Ovary (tissue), 7 donors: ENCODE measurements at regions not wholly inside any gene's neighbourhood (a gene's known extent, or its start where the extent isn't known, plus 50 kb on each side); places are given as distances from the start of the nearest gene placed in this dataset.
A peak's percentile ranks its signal among the peaks of the same experiment; 100 is the strongest.
"Not testable (repeated sequence)": the region's sequence is repeated elsewhere in the genome, so short reads cannot be mapped to it uniquely, and the experiment has no call there.

Experiments used
- DNase-seq, 5 donors: peaks; one replicate each; pipeline ENCODE4 v3.0.0-alpha.2; 2019 to 2020
- H3K27ac ChIP-seq, 2 donors: fragments of 200-600 bp; one replicate each; pipeline versions ENCODE4 v1.5.1 to v1.8.0; 2019 to 2022
- H3K27me3 ChIP-seq: fragments of 200-600 bp; one replicate; pipeline ENCODE4 v1.8.0; 2022
- H3K36me3 ChIP-seq: fragments of 200-600 bp; sonication (generic); one replicate; pipeline ENCODE4 v1.5.1; 2019
- H3K4me1 ChIP-seq: one replicate; pipeline ENCODE4 v1.8.1; 2013; ENCODE audit warnings: mild to moderate bottlenecking, moderate library complexity; ENCODE audit not compliant: insufficient read depth
- H3K4me3 ChIP-seq: fragments of 200-600 bp; sonication (generic); one replicate; pipeline ENCODE4 v1.5.1; 2017
- H3K9me3 ChIP-seq, 2 donors: fragments of 200-600 bp in 1 of 2; sonication (generic) in 1 of 2; one replicate each; pipeline versions ENCODE4 v1.5.1 to v1.8.1; 2013 to 2019; ENCODE audit warnings: mild to moderate bottlenecking in 1 of 2, moderate library complexity in 1 of 2
- CTCF ChIP-seq, 3 donors: fragments of 450-650 bp in 2 of 3; fragments of 200-600 bp in 1 of 3; IDR thresholded peaks; one replicate each; pipeline versions ENCODE4 v1.5.1 to v1.8.0; 2016 to 2022; ENCODE audit warnings: antibody characterized with exemption in 3 of 3, mild to moderate bottlenecking in 1 of 3
- EP300 ChIP-seq: sonication (generic); formaldehyde crosslinking; IDR thresholded peaks from one replicate; pipeline ENCODE4 v1.6.1; 2017; ENCODE audit warnings: antibody characterized with exemption
- POLR2A ChIP-seq: fragments of 450-650 bp; IDR thresholded peaks from one replicate; pipeline ENCODE4 v1.6.1; 2017; ENCODE audit warnings: antibody characterized with exemption, mild to moderate bottlenecking, moderate library complexity
- WGBS, 3 donors: extraction: QIAGEN DNeasy Blood & Tissue Kit in 1 of 3; methylation state at CpG; one replicate each; pipeline versions ENCODE4 v1.1.5 to v1.1.7; 2013 to 2017; 5-methylcytosine and 5-hydroxymethylcytosine counted together
- intact Hi-C, 4 donors: fragments of 100-400 bp; cut with DNase I; formaldehyde crosslinking; loops; one replicate each; pipeline versions ENCODE4 v1.11.0 to v1.15.1; 2022 to 2023
- donor health status: DM: no; HTN: no; CAD: no; lungs with moderate emphysema.
- donor health status: DM: no; HTN: no; CAD: no.
- donor health status: Bipolar disorder and iron deficiency.
- donor health status: DM: no; HTN: no; CAD: no.
- donor health status: DM: yes; HTN: yes; CAD: no.

DNA sequence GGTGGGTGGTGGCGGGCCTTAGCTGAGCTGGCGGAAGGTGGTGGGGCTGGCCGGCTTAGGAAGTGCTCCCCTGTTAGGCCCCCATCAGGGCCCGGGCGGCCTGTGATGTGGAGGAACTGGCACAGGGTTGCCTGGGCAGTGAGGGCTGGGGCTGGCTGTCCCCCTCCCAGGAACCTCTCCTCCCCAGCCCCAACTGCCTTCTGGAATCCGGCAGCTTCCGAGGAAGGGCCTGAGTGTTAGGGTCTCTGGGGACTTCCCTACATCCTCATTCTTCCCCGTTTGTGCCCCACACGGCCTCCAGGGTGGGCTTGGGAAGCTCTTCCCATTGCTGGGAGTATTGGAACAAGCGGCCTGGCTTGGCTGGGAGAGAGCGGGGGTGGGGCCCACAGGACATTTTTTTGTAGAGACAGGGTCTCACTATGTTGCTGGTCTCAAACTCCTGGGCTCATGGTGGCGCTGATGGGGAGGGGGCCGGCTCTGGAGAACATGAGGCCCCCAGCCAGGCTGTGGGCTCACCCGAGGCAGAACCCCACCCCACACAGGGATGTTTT is 89.9 kb upstream of the CIBAR2 start:
- H3K27ac ChIP-seq: peak overlapping the region; percentile 65 to 74
- no peaks in the 10 kb centered on the region for H3K27me3 ChIP-seq
- no peaks in the 10 kb centered on the region for H3K36me3 ChIP-seq
- no peak overlapping the region for H3K4me3 ChIP-seq
- TF ChIP-seq CTCF (IDR thresholded peaks at IDR 0.05): no peak
- TF ChIP-seq EP300: no peak
- no peak for TF ChIP-seq POLR2A
- intact Hi-C loops: no loop called here
- peaks cover 66% of the 10 kb centered on the region for H3K4me1 ChIP-seq
- peak in 2 of 5 donors; percentile 62 to 72 for DNase-seq
- no peaks in the 10 kb centered on the region for H3K9me3 ChIP-seq
- 37 to 45% (median 39%) methylated on average over 13 to 14 of the region's 14 CpGs for WGBS, 3 donors

- Histone ChIP-seq H3K4me1 (peaks cover 65% of the 10 kb centered on the region), H3K4me3 (no peak overlapping the region), H3K27me3 (no peaks in the 10 kb centered on the region), H3K9me3 (no peaks in the 10 kb centered on the region), H3K27ac (peak overlapping the region; percentile 65 to 74), H3K36me3 (no peaks in the 10 kb centered on the region)
- intact Hi-C loops: no loop called here
- 27 to 43% (median 34%) methylated on average over 17 to 21 of the region's 21 CpGs for WGBS, 3 donors
- TF ChIP-seq POLR2A (peak; percentile 52), CTCF (IDR thresholded peaks at IDR 0.05) (no peak), EP300 (no peak)
- peak; percentile 93 to 96 (median 95) for DNase-seq
Observed at GRCh38 chr16:85202631-85203461, 90.6 kb upstream of the CIBAR2 start.

- Histone ChIP-seq H3K36me3 (no peaks in the 10 kb centered on the region), H3K9me3 (no peaks in the 10 kb centered on the region), H3K27ac (peak overlapping the region in 1 of 2 donors; percentile 35), H3K4me3 (no peak overlapping the region), H3K27me3 (no peaks in the 10 kb centered on the region), H3K4me1 (peaks cover 59% of the 10 kb centered on the region)
- intact Hi-C loops: no loop called here
- 72 to 87% (median 84%) methylated on average over 5 of the region's 5 CpGs for WGBS, 3 donors
- TF ChIP-seq POLR2A (no peak), EP300 (no peak), CTCF (IDR thresholded peaks at IDR 0.05) (no peak)
- peak in 1 of 5 donors; percentile 20 for DNase-seq
Observed at GRCh38 chr16:85203462-85203813, 91.2 kb upstream of the CIBAR2 start.

DNA sequence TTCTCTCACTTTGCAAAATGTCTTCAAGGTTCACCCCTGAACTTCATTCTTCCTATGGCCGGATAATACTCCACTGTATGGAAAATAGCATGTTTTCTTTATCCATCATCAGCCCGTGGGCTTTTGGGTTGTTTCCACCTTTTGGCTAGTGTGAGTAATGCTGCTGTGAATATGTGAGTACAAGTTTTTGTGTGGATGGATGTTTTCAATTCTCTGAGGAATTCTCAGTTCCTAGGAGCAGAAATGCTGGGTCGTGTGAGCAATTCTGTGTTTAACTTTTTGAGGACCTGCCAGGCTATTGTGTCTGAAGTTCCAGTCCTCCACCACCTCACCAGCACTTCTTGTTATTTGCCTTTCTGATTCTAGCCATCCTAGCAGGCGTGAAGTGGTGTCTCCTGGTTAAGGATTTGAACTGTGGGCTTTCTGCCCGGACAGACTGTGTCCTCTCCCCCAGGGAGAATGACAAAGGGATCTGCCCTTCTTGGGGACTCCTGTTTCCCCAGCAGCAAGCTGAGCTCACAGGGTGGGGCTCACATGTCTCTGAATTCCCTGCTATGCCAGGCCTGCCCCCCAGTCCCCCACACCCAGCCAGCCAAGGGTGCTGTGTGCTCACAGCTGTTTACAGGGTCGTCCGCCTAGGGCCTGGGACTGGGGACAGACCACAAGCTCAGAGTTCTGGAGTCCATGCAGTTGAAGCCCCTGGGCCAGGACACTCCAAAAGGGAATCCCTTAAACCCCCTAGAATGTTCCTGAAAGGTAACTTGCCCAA is 92.2 kb upstream of the CIBAR2 start:
- peaks cover 61% of the 10 kb centered on the region for H3K4me1 ChIP-seq
- intact Hi-C loops: no loop called here
- peak overlapping the region in 1 of 2 donors; percentile 76 for H3K27ac ChIP-seq

DNA sequence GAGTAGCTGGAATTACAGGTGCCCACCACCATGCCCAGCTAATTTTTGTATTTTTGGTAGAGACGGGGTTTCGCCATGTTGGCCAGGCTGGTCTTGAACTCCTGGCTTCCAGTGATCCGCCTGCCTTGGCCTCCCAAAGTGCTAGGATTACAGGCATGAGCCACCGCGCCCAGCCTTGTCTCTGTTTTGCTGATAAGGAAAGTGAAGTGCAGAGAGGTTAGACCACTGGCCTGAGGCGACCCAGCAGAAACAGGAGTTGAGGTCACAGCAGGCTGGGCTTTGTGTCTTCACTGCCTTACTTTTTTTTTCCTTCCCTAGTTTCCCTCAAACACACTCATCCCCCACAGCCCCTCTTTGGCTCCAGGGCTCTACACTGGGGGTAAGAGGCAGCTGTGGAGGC is 93.0 kb upstream of the CIBAR2 start:
- Histone ChIP-seq H3K27ac (peak overlapping the region in 1 of 2 donors; percentile 76), H3K4me1 (peaks cover 61% of the 10 kb centered on the region)
- H3K9me3 ChIP-seq, DNase-seq, intact Hi-C loops, H3K4me3 ChIP-seq, H3K27me3 ChIP-seq, H3K36me3 ChIP-seq: not testable (repeated sequence)
- WGBS, 3 donors: 61 to 75% (median 72%) methylated on average over 6 of the region's 6 CpGs

More for the DNA sequence above, 92.2 kb upstream of the CIBAR2 start:
- DNase-seq: no peak
- WGBS, 3 donors: 59 to 72% (median 63%) methylated on average over 7 of the region's 7 CpGs
- no peaks in the 10 kb centered on the region for H3K9me3 ChIP-seq
- no peaks in the 10 kb centered on the region for H3K36me3 ChIP-seq
- TF ChIP-seq CTCF (IDR thresholded peaks at IDR 0.05) (no peak), EP300 (no peak), POLR2A (no peak)
- no peak overlapping the region for H3K4me3 ChIP-seq
- no peaks in the 10 kb centered on the region for H3K27me3 ChIP-seq
